Caco-2 (cell line): ENCODE measurements at regions not wholly inside any gene's neighbourhood (a gene's known extent, or its start where the extent isn't known, plus 50 kb on each side); places are given as distances from the start of the nearest gene placed in this dataset.

Experiments used
- BruUV-seq: library from RNA; stranded (reverse); fragments of 400-500 nt; replicated peaks from 2 replicates; lab custom pipeline; 2021; lab: Mats Ljungman, UMichigan
- CTCF ChIA-PET: fragments of 300-600 bp; sonication (Branson Sonifier 250); formaldehyde crosslinking; loops from one replicate; lab custom pipeline; 2022; ENCODE audit warnings: antibody characterized with exemption; lab: Charles Lee
- POLR2A ChIA-PET: fragments of 300-600 bp; sonication (Branson Sonifier 250); formaldehyde crosslinking; loops from one replicate; lab custom pipeline; 2022; ENCODE audit warnings: antibody characterized with exemption; lab: Charles Lee
- DNase-seq, 2 experiments: peaks; one replicate each; pipeline versions ENCODE4 v3.0.0 to v3.0.0-alpha.2; 2020 to 2022
- H3K27me3 ChIP-seq: replicated peaks from 2 replicates; pipeline ENCODE4 v1.6.0; 2011; ENCODE audit warnings: low read length; ENCODE audit not compliant: control insufficient read depth, insufficient read depth
- H3K36me3 ChIP-seq: 2 replicates; pipeline ENCODE4 v1.5.1; 2011; ENCODE audit warnings: low read length; ENCODE audit not compliant: control insufficient read depth, insufficient read depth
- H3K4me1 ChIP-seq: fragments of 250-450 bp; sonication (Bioruptor Pico); 2 replicates; pipeline ENCODE4 v1.5.1; 2020; ENCODE audit warnings: mild to moderate bottlenecking
- H3K4me3 ChIP-seq: 2 replicates; pipeline ENCODE4 v1.5.1; 2011; ENCODE audit warnings: low read depth, mild to moderate bottlenecking, control low read depth, low read length
- H3K9me3 ChIP-seq: fragments of 250-450 bp; sonication (Bioruptor Pico); 2 replicates; pipeline ENCODE4 v1.5.1; 2020; ENCODE audit warnings: mild to moderate bottlenecking, moderate library complexity
- H3K27ac Mint-ChIP-seq: one replicate; pipeline ENCODE4 v1.8.0; 2022; ENCODE audit warnings: mixed read lengths; ENCODE audit not compliant: unreplicated experiment
- H3K27me3 Mint-ChIP-seq: one replicate; pipeline ENCODE4 v1.8.0; 2022; ENCODE audit warnings: mixed read lengths; ENCODE audit not compliant: insufficient read depth, unreplicated experiment
- H3K36me3 Mint-ChIP-seq: one replicate; pipeline ENCODE4 v1.8.0; 2022; ENCODE audit warnings: mild to moderate bottlenecking, mixed read lengths; ENCODE audit not compliant: insufficient read depth, unreplicated experiment
- H3K4me1 Mint-ChIP-seq: one replicate; pipeline ENCODE4 v1.8.0; 2022; ENCODE audit warnings: low read depth, mixed read lengths; ENCODE audit not compliant: unreplicated experiment
- H3K4me3 Mint-ChIP-seq: one replicate; pipeline ENCODE4 v1.8.0; 2022; ENCODE audit warnings: mild to moderate bottlenecking, moderate library complexity, mixed read lengths; ENCODE audit not compliant: unreplicated experiment
- H3K9me3 Mint-ChIP-seq: one replicate; pipeline ENCODE4 v1.8.0; 2022; ENCODE audit warnings: mixed read lengths; ENCODE audit not compliant: unreplicated experiment
- CTCF ChIP-seq, 2 experiments: fragments of 200-600 bp in 1 of 2; IDR thresholded peaks; 1 replicate in 1 of 2; 2 replicates in 1 of 2; pipeline versions ENCODE4 v1.5.1 to v1.8.0; 2011 to 2022; ENCODE audit warnings: antibody characterized with exemption in 1 of 2, control low read depth in 1 of 2, inconsistent platforms in 1 of 2, low read depth in 1 of 2, low read length in 1 of 2, mild to moderate bottlenecking in 1 of 2, moderate library complexity in 1 of 2; ENCODE audit not compliant: insufficient read depth in 1 of 2, severe bottlenecking in 1 of 2, unreplicated experiment in 1 of 2
- intact Hi-C: fragments of 100-400 bp; cut with micrococcal nuclease; formaldehyde crosslinking; loops from one replicate; pipeline ENCODE4 v1.10.0; 2022; ENCODE audit not compliant: unreplicated experiment

GRCh38 chr14:51482102-51482501 lies 169.6 kb upstream of the FRMD6 start:
- Mint-ChIP-seq H3K4me1 (no peaks in the 10 kb centered on the region), H3K27me3 (no peaks in the 10 kb centered on the region), H3K9me3 (peaks cover 11% of the 10 kb centered on the region), H3K36me3 (no peaks in the 10 kb centered on the region), H3K27ac (no peak overlapping the region), H3K4me3 (no peak overlapping the region)
- H3K9me3 ChIP-seq: no peaks in the 10 kb centered on the region
- ChIA-PET POLR2A (interaction anchor here (0.7 kb wide), 1 partner anchor 24 kb away, joined by 3 read pairs; no protein-coding TSS in a partner anchor), CTCF (no interaction called here)
- TF ChIP-seq CTCF (IDR thresholded peaks at IDR 0.05; ENCODE audit: insufficient read depth in 1 of 2, low read depth in 1 of 2, low read length in 1 of 2, severe bottlenecking in 1 of 2, unreplicated experiment in 1 of 2): no peak
- intact Hi-C loops: no loop called here
- no peak overlapping the region for H3K4me3 ChIP-seq
- H3K36me3 ChIP-seq: no peaks in the 10 kb centered on the region
- no peaks in the 10 kb centered on the region for H3K4me1 ChIP-seq
- H3K27me3 ChIP-seq: no peaks in the 10 kb centered on the region
- DNase-seq: no peak
- BruUV-seq: no TSS peak

DNA sequence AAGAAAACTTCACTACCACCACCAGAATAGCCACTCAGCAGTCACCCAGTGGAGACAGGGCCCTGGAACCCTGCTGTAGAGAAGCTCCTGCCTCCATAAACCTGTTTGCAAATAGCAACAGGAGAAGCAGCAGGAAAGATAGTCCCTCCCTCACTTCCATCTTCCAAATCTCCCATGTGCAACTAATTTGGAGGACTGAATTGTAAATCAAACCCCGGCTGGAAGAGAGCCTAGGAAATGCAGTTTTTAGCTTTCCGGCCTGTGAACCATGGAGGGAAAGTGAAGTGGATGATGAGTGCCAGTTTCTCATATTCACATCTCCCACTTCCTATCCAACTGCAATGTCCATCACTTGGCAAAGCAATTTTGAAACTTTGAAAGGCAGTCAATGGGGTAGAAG lies 167.2 kb upstream of the FRMD6 start:
- H3K36me3 ChIP-seq: no peaks in the 10 kb centered on the region
- Mint-ChIP-seq H3K36me3 (no peaks in the 10 kb centered on the region), H3K9me3 (peaks cover 11% of the 10 kb centered on the region), H3K4me1 (peaks cover 7% of the 10 kb centered on the region), H3K4me3 (no peak overlapping the region), H3K27ac (no peak overlapping the region), H3K27me3 (no peaks in the 10 kb centered on the region)
- TF ChIP-seq CTCF (IDR thresholded peaks at IDR 0.05; ENCODE audit: insufficient read depth in 1 of 2, low read depth in 1 of 2, low read length in 1 of 2, severe bottlenecking in 1 of 2, unreplicated experiment in 1 of 2): no peak
- H3K4me1 ChIP-seq: no peaks in the 10 kb centered on the region
- H3K27me3 ChIP-seq: no peaks in the 10 kb centered on the region
- ChIA-PET POLR2A (no interaction called here), CTCF (no interaction called here)
- intact Hi-C loops: no loop called here
- no peaks in the 10 kb centered on the region for H3K9me3 ChIP-seq
- DNase-seq: no peak
- no peak overlapping the region for H3K4me3 ChIP-seq
- BruUV-seq: no TSS peak

- Mint-ChIP-seq H3K27me3 (no peaks in the 10 kb centered on the region), H3K27ac (no peak overlapping the region), H3K4me1 (peaks cover 7% of the 10 kb centered on the region), H3K4me3 (no peak overlapping the region), H3K9me3 (peaks cover 11% of the 10 kb centered on the region), H3K36me3 (no peaks in the 10 kb centered on the region)
- 0 out of 2 replicates have a peak, but pooled peaks cover under 1% of the 10 kb centered on the region for H3K4me1 ChIP-seq
- CTCF ChIA-PET: no interaction called here
- TF ChIP-seq CTCF (IDR thresholded peaks at IDR 0.05; ENCODE audit: insufficient read depth in 1 of 2, low read depth in 1 of 2, low read length in 1 of 2, severe bottlenecking in 1 of 2, unreplicated experiment in 1 of 2): no peak
- no peak for DNase-seq
- no peak overlapping the region for H3K4me3 ChIP-seq
- BruUV-seq: no TSS peak
- H3K36me3 ChIP-seq: no peaks in the 10 kb centered on the region
- no peaks in the 10 kb centered on the region for H3K27me3 ChIP-seq
- H3K9me3 ChIP-seq: no peaks in the 10 kb centered on the region
- POLR2A ChIA-PET: no interaction called here
- intact Hi-C loops: no loop called here
Measured at GRCh38 chr14:51485733-51486132, 166.0 kb upstream of the FRMD6 start.
